Inflammatory macrophage (primary cell): ENCODE measurements at regions not wholly inside any gene's neighbourhood (a gene's known extent, or its start where the extent isn't known, plus 50 kb on each side); places are given as distances from the start of the nearest gene placed in this dataset.

Experiments used
- DNase-seq, 2 donors: peaks; one replicate each; pipeline ENCODE4 v3.0.0-alpha.2; 2020 to 2022

GRCh38 chr4:137063961-137064360 is 468.3 kb downstream of the PCDH18 start:
- DNase-seq = no peak

- no peak for DNase-seq
These were observed 489.1 kb downstream of the PCDH18 start for GRCh38 chr4:137043184-137043583.

GRCh38 chr4:137039370-137039769 is 492.9 kb downstream of the PCDH18 start:
- DNase-seq = no peak

GRCh38 chr4:137032222-137032621 is 500.1 kb downstream of the PCDH18 start:
- DNase-seq = no peak

- no peak for DNase-seq
These were observed 503.3 kb downstream of the PCDH18 start for GRCh38 chr4:137029026-137029425.

- no peak for DNase-seq
These were observed 506.7 kb downstream of the PCDH18 start for GRCh38 chr4:137025484-137026059.

GRCh38 chr4:137015426-137016409 is 516.6 kb downstream of the PCDH18 start:
- no peak for DNase-seq

- no peak for DNase-seq
These were observed 531.9 kb downstream of the PCDH18 start for GRCh38 chr4:137000432-137000831.

GRCh38 chr4:136992032-136992431 is 540.3 kb downstream of the PCDH18 start:
- DNase-seq = no peak

- DNase-seq = no peak
These were observed 546.6 kb downstream of the PCDH18 start for GRCh38 chr4:136985683-136986082.

- DNase-seq = no peak
These were observed 565.2 kb downstream of the PCDH18 start for GRCh38 chr4:136967069-136967468.

- no peak for DNase-seq
These were observed 566.8 kb downstream of the PCDH18 start for GRCh38 chr4:136965478-136965877.

GRCh38 chr4:136962868-136963267 is 569.4 kb downstream of the PCDH18 start:
- DNase-seq = no peak

GRCh38 chr4:136946307-136946907 is 585.9 kb downstream of the PCDH18 start:
- DNase-seq = no peak

- DNase-seq = no peak
These were observed 592.5 kb downstream of the PCDH18 start for GRCh38 chr4:136939781-136940180.

- no peak for DNase-seq
These were observed 596.4 kb downstream of the PCDH18 start for GRCh38 chr4:136935871-136936270.

GRCh38 chr4:136935305-136935704 is 597.0 kb downstream of the PCDH18 start:
- DNase-seq = no peak

- no peak for DNase-seq
These were observed 597.7 kb downstream of the PCDH18 start for GRCh38 chr4:136934601-136935000.

- no peak for DNase-seq
These were observed 600.5 kb downstream of the PCDH18 start for GRCh38 chr4:136931781-136932180.

GRCh38 chr4:136928957-136929411 is 603.3 kb downstream of the PCDH18 start:
- no peak for DNase-seq

GRCh38 chr4:136927172-136927571 is 605.1 kb downstream of the PCDH18 start:
- no peak for DNase-seq

GRCh38 chr4:136925203-136925602 is 607.1 kb downstream of the PCDH18 start:
- no peak for DNase-seq

GRCh38 chr4:136922066-136922465 is 610.2 kb downstream of the PCDH18 start:
- no peak for DNase-seq
